ENCODE measurements at regions not wholly inside any gene's neighbourhood (a gene's known extent, or its start where the extent isn't known, plus 50 kb on each side); places are given as distances from the start of the nearest gene placed in this dataset.

- Histone ChIP-seq H3K9me3 (ENCODE audit: control insufficient read depth in 2 of 3, low read length in 3 of 3) (no peaks in the 10 kb centered on the region), H3K36me3 (ENCODE audit: control insufficient read depth in 2 of 3, insufficient read depth in 3 of 3, low read length in 3 of 3) (no peaks in the 10 kb centered on the region), H3K4me1 (ENCODE audit: control insufficient read depth in 2 of 2, insufficient read depth in 2 of 2, low read length in 2 of 2) (no peaks in the 10 kb centered on the region), H3K4me3 (ENCODE audit: low read length) (no peak overlapping the region), H3K27me3 (ENCODE audit: control insufficient read depth in 2 of 2, insufficient read depth in 2 of 2, low read length in 2 of 2) (no peaks in the 10 kb centered on the region), H3K27ac (ENCODE audit: low read depth, low read length) (no peak overlapping the region)
- intact Hi-C loops (cut with micrococcal nuclease): no loop called here
- CTCF ChIA-PET: no interaction called here
- POLR2A ChIA-PET: no interaction called here
- peaks cover 0 to 3% (median 0%) of the 10 kb centered on the region in 5 donors for H3K36me3 Mint-ChIP-seq
- DNase-seq: no peak
- peaks cover 0 to 24% (median 9%) of the 10 kb centered on the region in 11 donors for H3K9me3 Mint-ChIP-seq
- no peak for ATAC-seq
- H3K4me1 Mint-ChIP-seq: no peaks in the 10 kb centered on the region
- H3K27me3 Mint-ChIP-seq: no peaks in the 10 kb centered on the region
- no peak overlapping the region for H3K4me3 Mint-ChIP-seq
- no peak overlapping the region for H3K27ac Mint-ChIP-seq
Measured at GRCh38 chr9:23382418-23382817, 443.6 kb downstream of the ELAVL2 start.

GRCh38 chr9:23394189-23394588 is 431.9 kb downstream of the ELAVL2 start:
- Mint-ChIP-seq H3K27ac (no peak overlapping the region), H3K4me1 (no peaks in the 10 kb centered on the region), H3K4me3 (no peak overlapping the region), H3K9me3 (peaks cover 4 to 27% (median 7%) of the 10 kb centered on the region in 11 donors), H3K27me3 (no peaks in the 10 kb centered on the region), H3K36me3 (no peaks in the 10 kb centered on the region)
- Histone ChIP-seq H3K4me3 (ENCODE audit: low read length) (no peak overlapping the region), H3K27ac (ENCODE audit: low read depth, low read length) (no peak overlapping the region), H3K36me3 (ENCODE audit: control insufficient read depth in 2 of 3, insufficient read depth in 3 of 3, low read length in 3 of 3) (no peaks in the 10 kb centered on the region), H3K27me3 (ENCODE audit: control insufficient read depth in 2 of 2, insufficient read depth in 2 of 2, low read length in 2 of 2) (no peaks in the 10 kb centered on the region), H3K4me1 (ENCODE audit: control insufficient read depth in 2 of 2, insufficient read depth in 2 of 2, low read length in 2 of 2) (no peaks in the 10 kb centered on the region), H3K9me3 (ENCODE audit: control insufficient read depth in 2 of 3, low read length in 3 of 3) (no peaks in the 10 kb centered on the region)
- POLR2A ChIA-PET: no interaction called here
- intact Hi-C loops (cut with micrococcal nuclease): no loop called here
- DNase-seq (no peak), ATAC-seq (no peak)
- CTCF ChIA-PET: no interaction called here

GRCh38 chr9:23408874-23409273 is 417.2 kb downstream of the ELAVL2 start:
- Mint-ChIP-seq H3K4me3 (no peak overlapping the region), H3K4me1 (no peaks in the 10 kb centered on the region), H3K27me3 (no peaks in the 10 kb centered on the region), H3K36me3 (no peaks in the 10 kb centered on the region), H3K27ac (no peak overlapping the region), H3K9me3 (peaks cover 0 to 24% (median 8%) of the 10 kb centered on the region in 11 donors)
- H3K27me3 ChIP-seq (ENCODE audit: control insufficient read depth in 2 of 2, insufficient read depth in 2 of 2, low read length in 2 of 2): no peaks in the 10 kb centered on the region
- no peak overlapping the region for H3K27ac ChIP-seq (ENCODE audit: low read depth, low read length)
- CTCF ChIA-PET: no interaction called here
- no peak for DNase-seq
- no peaks in the 10 kb centered on the region for H3K36me3 ChIP-seq (ENCODE audit: control insufficient read depth in 2 of 3, insufficient read depth in 3 of 3, low read length in 3 of 3)
- peaks cover 0 to 5% (median 0%) of the 10 kb centered on the region in 3 experiments for H3K9me3 ChIP-seq (ENCODE audit: control insufficient read depth in 2 of 3, low read length in 3 of 3)
- POLR2A ChIA-PET: no interaction called here
- no peaks in the 10 kb centered on the region for H3K4me1 ChIP-seq (ENCODE audit: control insufficient read depth in 2 of 2, insufficient read depth in 2 of 2, low read length in 2 of 2)
- ATAC-seq: no peak
- no peak overlapping the region for H3K4me3 ChIP-seq (ENCODE audit: low read length)
- intact Hi-C loops (cut with micrococcal nuclease): no loop called here

GRCh38 chr9:23412046-23412445 is 414.0 kb downstream of the ELAVL2 start:
- H3K4me1 Mint-ChIP-seq: no peaks in the 10 kb centered on the region
- peaks cover 0 to 21% (median 7%) of the 10 kb centered on the region in 11 donors for H3K9me3 Mint-ChIP-seq
- POLR2A ChIA-PET: no interaction called here
- intact Hi-C loops (cut with micrococcal nuclease): no loop called here
- no peak for ATAC-seq
- H3K4me3 Mint-ChIP-seq: no peak overlapping the region
- no peaks in the 10 kb centered on the region for H3K36me3 Mint-ChIP-seq
- Histone ChIP-seq H3K4me3 (ENCODE audit: low read length) (no peak overlapping the region), H3K4me1 (ENCODE audit: control insufficient read depth in 2 of 2, insufficient read depth in 2 of 2, low read length in 2 of 2) (no peaks in the 10 kb centered on the region), H3K36me3 (ENCODE audit: control insufficient read depth in 2 of 3, insufficient read depth in 3 of 3, low read length in 3 of 3) (no peaks in the 10 kb centered on the region), H3K27me3 (ENCODE audit: control insufficient read depth in 2 of 2, insufficient read depth in 2 of 2, low read length in 2 of 2) (no peaks in the 10 kb centered on the region), H3K27ac (ENCODE audit: low read depth, low read length) (no peak overlapping the region), H3K9me3 (ENCODE audit: control insufficient read depth in 2 of 3, low read length in 3 of 3) (no peaks in the 10 kb centered on the region)
- CTCF ChIA-PET: no interaction called here
- no peak for DNase-seq
- no peaks in the 10 kb centered on the region for H3K27me3 Mint-ChIP-seq
- no peak overlapping the region for H3K27ac Mint-ChIP-seq

GRCh38 chr9:23412458-23412857 is 413.6 kb downstream of the ELAVL2 start:
- H3K27ac ChIP-seq (ENCODE audit: low read depth, low read length): no peak overlapping the region
- H3K36me3 ChIP-seq (ENCODE audit: control insufficient read depth in 2 of 3, insufficient read depth in 3 of 3, low read length in 3 of 3): no peaks in the 10 kb centered on the region
- intact Hi-C loops (cut with micrococcal nuclease): no loop called here
- DNase-seq: no peak
- H3K4me3 ChIP-seq (ENCODE audit: low read length): no peak overlapping the region
- ATAC-seq: no peak
- H3K4me1 ChIP-seq (ENCODE audit: control insufficient read depth in 2 of 2, insufficient read depth in 2 of 2, low read length in 2 of 2): no peaks in the 10 kb centered on the region
- Mint-ChIP-seq H3K4me1 (no peaks in the 10 kb centered on the region), H3K27ac (no peak overlapping the region), H3K36me3 (no peaks in the 10 kb centered on the region), H3K9me3 (peaks cover 0 to 21% (median 6%) of the 10 kb centered on the region in 11 donors), H3K27me3 (no peaks in the 10 kb centered on the region), H3K4me3 (no peak overlapping the region)
- no peaks in the 10 kb centered on the region for H3K27me3 ChIP-seq (ENCODE audit: control insufficient read depth in 2 of 2, insufficient read depth in 2 of 2, low read length in 2 of 2)
- ChIA-PET CTCF (no interaction called here), POLR2A (no interaction called here)
- no peaks in the 10 kb centered on the region for H3K9me3 ChIP-seq (ENCODE audit: control insufficient read depth in 2 of 3, low read length in 3 of 3)

GRCh38 chr9:23413541-23413940 is 412.5 kb downstream of the ELAVL2 start:
- Mint-ChIP-seq H3K27ac (no peak overlapping the region), H3K27me3 (no peaks in the 10 kb centered on the region), H3K36me3 (no peaks in the 10 kb centered on the region), H3K9me3 (peaks cover 0 to 21% (median 5%) of the 10 kb centered on the region in 11 donors), H3K4me1 (no peaks in the 10 kb centered on the region), H3K4me3 (no peak overlapping the region)
- no peak overlapping the region for H3K27ac ChIP-seq (ENCODE audit: low read depth, low read length)
- no peaks in the 10 kb centered on the region for H3K9me3 ChIP-seq (ENCODE audit: control insufficient read depth in 2 of 3, low read length in 3 of 3)
- H3K4me1 ChIP-seq (ENCODE audit: control insufficient read depth in 2 of 2, insufficient read depth in 2 of 2, low read length in 2 of 2): no peaks in the 10 kb centered on the region
- H3K36me3 ChIP-seq (ENCODE audit: control insufficient read depth in 2 of 3, insufficient read depth in 3 of 3, low read length in 3 of 3): no peaks in the 10 kb centered on the region
- DNase-seq (no peak), ATAC-seq (no peak)
- POLR2A ChIA-PET: no interaction called here
- H3K4me3 ChIP-seq (ENCODE audit: low read length): no peak overlapping the region
- intact Hi-C loops (cut with micrococcal nuclease): no loop called here
- H3K27me3 ChIP-seq (ENCODE audit: control insufficient read depth in 2 of 2, insufficient read depth in 2 of 2, low read length in 2 of 2): no peaks in the 10 kb centered on the region
- CTCF ChIA-PET: no interaction called here

GRCh38 chr9:23423999-23424398 is 402.0 kb downstream of the ELAVL2 start:
- Mint-ChIP-seq H3K27ac (no peak overlapping the region), H3K9me3 (peaks cover 0 to 25% (median 10%) of the 10 kb centered on the region in 11 donors), H3K27me3 (no peaks in the 10 kb centered on the region), H3K36me3 (no peaks in the 10 kb centered on the region), H3K4me3 (no peak overlapping the region), H3K4me1 (no peaks in the 10 kb centered on the region)
- no peak overlapping the region for H3K27ac ChIP-seq (ENCODE audit: low read depth, low read length)
- intact Hi-C loops (cut with micrococcal nuclease): no loop called here
- no peaks in the 10 kb centered on the region for H3K36me3 ChIP-seq (ENCODE audit: control insufficient read depth in 2 of 3, insufficient read depth in 3 of 3, low read length in 3 of 3)
- DNase-seq (no peak), ATAC-seq (no peak)
- H3K4me1 ChIP-seq (ENCODE audit: control insufficient read depth in 2 of 2, insufficient read depth in 2 of 2, low read length in 2 of 2): no peaks in the 10 kb centered on the region
- H3K9me3 ChIP-seq (ENCODE audit: control insufficient read depth in 2 of 3, low read length in 3 of 3): no peaks in the 10 kb centered on the region
- ChIA-PET CTCF (no interaction called here), POLR2A (no interaction called here)
- H3K27me3 ChIP-seq (ENCODE audit: control insufficient read depth in 2 of 2, insufficient read depth in 2 of 2, low read length in 2 of 2): no peaks in the 10 kb centered on the region
- H3K4me3 ChIP-seq (ENCODE audit: low read length): no peak overlapping the region

Data from naive thymus-derived CD4-positive, alpha-beta T cell (primary cell).